K562 (cell line): ENCODE measurements at regions not wholly inside any gene's neighbourhood (a gene's known extent, or its start where the extent isn't known, plus 50 kb on each side); places are given as distances from the start of the nearest gene placed in this dataset.

Source experiments
- ATAC-seq: fragments of 200-7000 bp; cut with Tn5 transposase; 3 replicates; pipeline ENCODE4 v1.9.1; 2020; ENCODE audit warnings: moderate library complexity
- BruUV-seq: library from RNA; stranded (reverse); fragments of 400-500 nt; replicated peaks from 2 replicates; lab custom pipeline; 2021; lab: Mats Ljungman, UMichigan
- CTCF ChIA-PET: fragments of 300-600 bp; formaldehyde crosslinking; extraction: SDS; loops from one replicate; lab custom pipeline; 2021; ENCODE audit warnings: low intra/inter-chr PET ratio; lab: Yijun Ruan, JAX
- POLR2A ChIA-PET: fragments of 300-600, 350-650 bp; sonication (Branson Sonifier 250); formaldehyde crosslinking; extraction: SDS; loops from one replicate; lab custom pipeline; 2021; ENCODE audit warnings: antibody characterized with exemption, inconsistent platforms; lab: Yijun Ruan, JAX
- DNase-seq, 4 experiments: peaks; one replicate each; pipeline versions ENCODE4 v3.0.0 to v3.0.0-alpha.2; 2011 to 2018; ENCODE audit warnings: low spot score in 3 of 4, mixed read lengths in 3 of 4; ENCODE audit errors: extremely low read depth in 1 of 4
- FAIRE-seq: peaks from 2 replicates; lab custom pipeline; 2011; peaks lifted over from hg19 to GRCh38; lab: Jason Lieb, UNC
- H2AFZ ChIP-seq: 2 replicates; pipeline ENCODE4 v1.6.0; 2011; ENCODE audit warnings: low read depth, low read length, control low read depth, inconsistent platforms
- H3K27ac ChIP-seq: fragments of 200-600 bp; 3 replicates; pipeline ENCODE4 v1.8.0; 2011; ENCODE audit warnings: low read depth, mild to moderate bottlenecking, control low read depth, inconsistent platforms, low read length, moderate library complexity, mixed read lengths; ENCODE audit errors: extremely low read depth
- H3K27me3 ChIP-seq, 2 experiments: fragments of 300-600 bp in 1 of 2; 2 replicates in 1 of 2; 3 replicates in 1 of 2; pipeline versions ENCODE4 v1.6.0 to v1.8.0; 2011; ENCODE audit warnings: inconsistent platforms in 2 of 2, low read length in 2 of 2, mild to moderate bottlenecking in 1 of 2, mixed read lengths in 1 of 2, moderate library complexity in 1 of 2; ENCODE audit not compliant: control insufficient read depth in 2 of 2, insufficient read depth in 2 of 2
- H3K36me3 ChIP-seq: fragments of 300-600 bp; 3 replicates; pipeline ENCODE4 v1.8.0; 2011; ENCODE audit warnings: mild to moderate bottlenecking, low read length, inconsistent platforms; ENCODE audit not compliant: control insufficient read depth, insufficient read depth
- H3K4me1 ChIP-seq, 2 experiments: fragments of 200-600 bp in 1 of 2; replicated peaks in 1 of 2; 2 replicates in 1 of 2; 3 replicates in 1 of 2; pipeline versions ENCODE4 v1.5.1 to v1.8.0; 2011; ENCODE audit warnings: inconsistent platforms in 2 of 2, low read length in 2 of 2, mild to moderate bottlenecking in 1 of 2, mixed read lengths in 1 of 2, moderate library complexity in 1 of 2; ENCODE audit not compliant: control insufficient read depth in 2 of 2, insufficient read depth in 2 of 2
- H3K4me2 ChIP-seq: 2 replicates; pipeline ENCODE4 v1.6.1; 2011; ENCODE audit warnings: low read length, control low read depth, inconsistent platforms, mixed read lengths; ENCODE audit not compliant: insufficient read depth
- H3K4me3 ChIP-seq: fragments of 200-600 bp; sonication (generic), shearing (Covaris generic); 2 replicates; pipeline ENCODE4 v1.5.1; 2016; ENCODE audit warnings: control low read depth, inconsistent platforms
- H3K79me2 ChIP-seq: fragments of 200-600 bp; 3 replicates; pipeline ENCODE4 v1.8.0; 2011; ENCODE audit warnings: low read length, inconsistent platforms; ENCODE audit not compliant: control insufficient read depth, insufficient read depth
- H3K9ac ChIP-seq, 2 experiments: 2 replicates each; pipeline versions ENCODE4 v1.6.0 to v1.6.1; 2011; ENCODE audit warnings: low read depth in 2 of 2, low read length in 2 of 2, control low read depth in 1 of 2, inconsistent platforms in 1 of 2, mild to moderate bottlenecking in 1 of 2, mixed read lengths in 1 of 2; ENCODE audit not compliant: insufficient read depth in 1 of 2
- H3K9me1 ChIP-seq: one replicate; pipeline ENCODE4 v1.6.0; 2011; ENCODE audit warnings: inconsistent platforms, mild to moderate bottlenecking, low read length, moderate library complexity; ENCODE audit not compliant: control insufficient read depth, insufficient read depth
- H3K9me3 ChIP-seq: replicated peaks from 2 replicates; pipeline ENCODE4 v1.5.1; 2011; ENCODE audit warnings: low read depth, low read length, inconsistent platforms; ENCODE audit not compliant: control insufficient read depth, insufficient read depth
- H4K20me1 ChIP-seq: replicated peaks from 2 replicates; pipeline ENCODE4 v1.6.1; 2011; ENCODE audit warnings: low read length, inconsistent platforms, mixed read lengths; ENCODE audit not compliant: control insufficient read depth, insufficient read depth
- CEBPB ChIP-seq: fragments of 450-650 bp; IDR thresholded peaks from 2 replicates; pipeline ENCODE4 v1.6.1; 2016; ENCODE audit warnings: missing genetic modification characterization, missing compliant biosample characterization
- DIDO1 ChIP-seq: fragments of 450-650 bp; IDR thresholded peaks from 2 replicates; pipeline ENCODE4 v1.6.1; 2016; ENCODE audit warnings: low read depth, missing biosample characterization, missing genetic modification characterization
- HLTF ChIP-seq: fragments of 450-650 bp; IDR thresholded peaks from 2 replicates; pipeline ENCODE4 v1.6.1; 2016
- HNRNPUL1 ChIP-seq: fragments of 200-400 bp; formaldehyde crosslinking; IDR thresholded peaks from 2 replicates; pipeline ENCODE4 v1.6.1; 2017; ENCODE audit warnings: low read length
- KDM1A ChIP-seq, 2 experiments: fragments of 450-650 bp; IDR thresholded peaks; 2 replicates each; pipeline ENCODE4 v1.6.1; 2016; ENCODE audit warnings: mild to moderate bottlenecking in 2 of 2
- NFIX ChIP-seq: fragments of 250-450 bp; sonication (Bioruptor Pico); IDR thresholded peaks from 2 replicates; pipeline ENCODE4 v1.4.0; 2020; ENCODE audit warnings: low read depth, mild to moderate bottlenecking, moderate library complexity
- NONO ChIP-seq, 2 experiments: fragments of 200-400 bp in 1 of 2; fragments of 450-650 bp in 1 of 2; formaldehyde crosslinking in 1 of 2; IDR thresholded peaks; 2 replicates each; pipeline ENCODE4 v1.6.1; 2017; ENCODE audit warnings: low read depth in 2 of 2, mild to moderate bottlenecking in 2 of 2, moderate library complexity in 2 of 2, low read length in 1 of 2
- SRSF9 ChIP-seq: fragments of 200-400 bp; formaldehyde crosslinking; IDR thresholded peaks from 2 replicates; pipeline ENCODE4 v1.6.1; 2017; ENCODE audit warnings: low read depth, low read length, borderline replicate concordance
- TFE3 ChIP-seq: fragments of 450-650 bp; formaldehyde crosslinking; IDR thresholded peaks from 2 replicates; pipeline ENCODE4 v1.4.0; 2020; ENCODE audit warnings: mild to moderate bottlenecking, mixed read lengths
- ZNF263 ChIP-seq: sonication (generic); formaldehyde crosslinking; IDR thresholded peaks from 2 replicates; pipeline ENCODE4 v1.8.0; 2022; ENCODE audit warnings: mild to moderate bottlenecking, missing genetic modification reagents, borderline replicate concordance
- ZNF57 ChIP-seq: fragments of 450-650 bp; formaldehyde crosslinking; IDR thresholded peaks from 2 replicates; pipeline ENCODE4 v1.4.0; 2020; ENCODE audit warnings: mild to moderate bottlenecking, moderate library complexity
- WGBS: fragments of 100-300 bp; shearing (Covaris generic); methylation state at CpG from one replicate; pipeline ENCODE4 v1.1.6; 2016; ENCODE audit warnings: low coverage, mixed read lengths; ENCODE audit not compliant: insufficient coverage; ENCODE audit errors: missing lambda C conversion rate; 5-methylcytosine and 5-hydroxymethylcytosine counted together
- in situ Hi-C: fragments of 300-500 bp; cut with MboI; formaldehyde crosslinking; loops from 4 replicates; pipeline ENCODE4 v1.15.0; 2018; ENCODE audit warnings: inconsistent platforms, mixed read lengths
- intact Hi-C: fragments of 100-400 bp; cut with micrococcal nuclease; formaldehyde crosslinking; loops from 2 replicates; pipeline ENCODE4 v1.14.2; 2022

- Histone ChIP-seq H3K9ac (no peak overlapping the region), H3K79me2 (no peaks in the 10 kb centered on the region), H3K9me1 (no peaks in the 10 kb centered on the region), H3K4me2 (no peak overlapping the region), H4K20me1 (no peaks in the 10 kb centered on the region), H3K4me1 (no peaks in the 10 kb centered on the region), H3K27ac (no peak overlapping the region), H3K27me3 (peaks cover 0 to 21% of the 10 kb centered on the region in 2 experiments; a peak in 2 of 5 replicates), H3K36me3 (no peaks in the 10 kb centered on the region), H2AFZ (no peak overlapping the region), H3K9me3 (no peaks in the 10 kb centered on the region), H3K4me3 (no peak overlapping the region)
- POLR2A ChIA-PET, result no interaction called here
- DNase-seq (no peak), FAIRE-seq (no peak), ATAC-seq (no peak)
- in situ Hi-C loops (no loop called here), intact Hi-C loops (no loop called here)
- TF ChIP-seq NONO (IDR thresholded peaks at IDR 0.05; ENCODE audit: low read depth in 2 of 2, low read length in 1 of 2), result no peak
- peak; percentile 41; the same call in 1 of the 2 replicates for TF ChIP-seq CEBPB (tag)
- no TSS peak for BruUV-seq
- CTCF ChIA-PET, result no interaction called here
- WGBS, result 0% methylated on average over 15 of the region's 31 CpGs
Measured at GRCh38 chr22:48396785-48397530, 1430.7 kb downstream of the BRD1 start.

- DNase-seq (no peak), FAIRE-seq (no peak)
- Histone ChIP-seq H3K4me2 (no peak overlapping the region), H3K4me3 (no peak overlapping the region)
- intact Hi-C loops, result no loop called here
- TF ChIP-seq SRSF9, result no peak
- no peak for TF ChIP-seq ZNF263
- TF ChIP-seq ZNF57 (CRISPR knock-in tag), result no peak
- TF ChIP-seq NFIX (CRISPR knock-in tag), result no peak
- no peak for TF ChIP-seq HLTF
- TF ChIP-seq DIDO1, result no peak
- TF ChIP-seq HNRNPUL1, result no peak
- no peak for TF ChIP-seq TFE3
- no peak for TF ChIP-seq KDM1A (IDR thresholded peaks at IDR 0.05)
- TF ChIP-seq, all 486 proteins: peak for 0
- Histone ChIP-seq H3K9me3 (no peaks in the 10 kb centered on the region), H2AFZ (no peak overlapping the region), H3K9me1 (no peaks in the 10 kb centered on the region), H3K27ac (no peak overlapping the region), H4K20me1 (no peaks in the 10 kb centered on the region), H3K9ac (no peak overlapping the region), H3K27me3 (peaks cover 0 to 21% of the 10 kb centered on the region in 2 experiments; a peak in 2 of 5 replicates), H3K36me3 (no peaks in the 10 kb centered on the region), H3K4me1 (no peaks in the 10 kb centered on the region), H3K79me2 (no peaks in the 10 kb centered on the region)
- ChIA-PET POLR2A (no interaction called here), CTCF (no interaction called here)
- 0% methylated on average over 13 of the region's 20 CpGs for WGBS
- no peak for ATAC-seq
- BruUV-seq, result no TSS peak
- in situ Hi-C loops, result no loop called here
Measured at GRCh38 chr22:48396091-48396784, 1431.4 kb downstream of the BRD1 start.
